DMS79 (cell line): ENCODE measurements at regions not wholly inside any gene's neighbourhood (a gene's known extent, or its start where the extent isn't known, plus 50 kb on each side); places are given as distances from the start of the nearest gene placed in this dataset.
"Not testable (repeated sequence)": the region's sequence is repeated elsewhere in the genome, so short reads cannot be mapped to it uniquely, and the experiment has no call there.

Source experiments
- DNase-seq: peaks from one replicate; lab custom pipeline; 2025; lab: John Stamatoyannopoulos, UW

- no peak for DNase-seq
Measured at GRCh38 chr20:5492937-5493336, 117.9 kb downstream of the GPCPD1 start.

- DNase-seq, result no peak
Measured at GRCh38 chr20:5491455-5491854, 119.4 kb downstream of the GPCPD1 start.

- DNase-seq, result no peak
Measured at GRCh38 chr20:5489601-5490000, 121.2 kb downstream of the GPCPD1 start.

- no peak for DNase-seq
Measured at GRCh38 chr20:5488823-5489222, 122.0 kb downstream of the GPCPD1 start.

- DNase-seq, result no peak
Measured at GRCh38 chr20:5486377-5487054, 124.3 kb downstream of the GPCPD1 start.

GRCh38 chr20:5484926-5485325 lies 125.9 kb downstream of the GPCPD1 start:
- DNase-seq, result no peak

- no peak for DNase-seq
Measured at GRCh38 chr20:5484346-5484745, 126.5 kb downstream of the GPCPD1 start.

GRCh38 chr20:5482791-5483190 lies 128.0 kb downstream of the GPCPD1 start:
- no peak for DNase-seq

GRCh38 chr20:5481872-5482271 lies 128.9 kb downstream of the GPCPD1 start:
- DNase-seq, result no peak

GRCh38 chr20:5480824-5481600 lies 129.8 kb downstream of the GPCPD1 start:
- peak; percentile 91 for DNase-seq

GRCh38 chr20:5474646-5475550 lies 135.9 kb downstream of the GPCPD1 start:
- DNase-seq, result no peak

- not testable (repeated sequence) for DNase-seq
Measured at GRCh38 chr20:5471866-5472265, 138.9 kb downstream of the GPCPD1 start.

GRCh38 chr20:5471368-5471767 lies 139.4 kb downstream of the GPCPD1 start:
- DNase-seq, result no peak

GRCh38 chr20:5470943-5471342 lies 139.9 kb downstream of the GPCPD1 start:
- no peak for DNase-seq

- no peak for DNase-seq
Measured at GRCh38 chr20:5470458-5470857, 140.3 kb downstream of the GPCPD1 start.

GRCh38 chr20:5469111-5469510 lies 141.7 kb downstream of the GPCPD1 start:
- peak; percentile 74 for DNase-seq

GRCh38 chr20:5467086-5467485 lies 143.7 kb downstream of the GPCPD1 start:
- DNase-seq, result no peak

- DNase-seq, result no peak
Measured at GRCh38 chr20:5465604-5465927, 145.2 kb downstream of the GPCPD1 start.

GRCh38 chr20:5464901-5465603 lies 145.8 kb downstream of the GPCPD1 start:
- DNase-seq, result no peak

GRCh38 chr20:5463007-5463686 lies 146.4 kb upstream of the PROKR2 start:
- DNase-seq, result peak; percentile 13

- DNase-seq, result not testable (repeated sequence)
Measured at GRCh38 chr20:5453745-5454144, 137.0 kb upstream of the PROKR2 start.
